ENCODE measurements at regions not wholly inside any gene's neighbourhood (a gene's known extent, or its start where the extent isn't known, plus 50 kb on each side); places are given as distances from the start of the nearest gene placed in this dataset.

- no peak overlapping the region for H3K9ac ChIP-seq (ENCODE audit: insufficient read depth, low read length, poor library complexity, severe bottlenecking)
- no peaks in the 10 kb centered on the region for H3K79me2 ChIP-seq (ENCODE audit: insufficient read depth, low read length)
- H3K27ac Mint-ChIP-seq, result no peak overlapping the region
- H3K4me1 ChIP-seq (ENCODE audit: control insufficient read depth in 1 of 2, insufficient read depth in 2 of 2, low read length in 2 of 2), result no peaks in the 10 kb centered on the region
- WGBS (ENCODE audit: insufficient coverage), result no CpG with 5 or more reads among the region's 2 CpGs
- no peak overlapping the region for H3K4me3 ChIP-seq (replicated peaks in 1 of 3; ENCODE audit: low read depth in 2 of 3, low read length in 3 of 3)
- no peak overlapping the region for H2AFZ ChIP-seq (ENCODE audit: insufficient read depth, low read depth, low read length, poor library complexity, severe bottlenecking)
- H3K36me3 ChIP-seq (replicated peaks in 1 of 2; ENCODE audit: control insufficient read depth in 1 of 2, insufficient read depth in 2 of 2, low read length in 2 of 2), result no peaks in the 10 kb centered on the region
- peaks cover 0 to 2% (median 0%) of the 10 kb centered on the region in 7 donors for H3K9me3 Mint-ChIP-seq
- DNase-seq, result no peak
- no peak overlapping the region for H3K4me3 Mint-ChIP-seq
- TF ChIP-seq CTCF (IDR thresholded peaks at IDR 0.05), result no peak
- H3K4me1 Mint-ChIP-seq, result no peaks in the 10 kb centered on the region
- no peak overlapping the region for H3K27ac ChIP-seq (ENCODE audit: low read depth in 1 of 2, low read length in 2 of 2)
- H3K27me3 ChIP-seq (ENCODE audit: control insufficient read depth in 2 of 2, insufficient read depth in 2 of 2, low read length in 2 of 2), result no peaks in the 10 kb centered on the region
- H3K9me3 ChIP-seq (replicated peaks in 1 of 2; ENCODE audit: control insufficient read depth in 1 of 2, insufficient read depth in 1 of 2, low read length in 2 of 2), result peaks cover 0 to 2% of the 10 kb centered on the region in 2 donors
- H3K27me3 Mint-ChIP-seq (ENCODE audit: low read depth in 3 of 3), result peaks cover 0 to 5% (median 0%) of the 10 kb centered on the region in 3 donors
- H3K36me3 Mint-ChIP-seq, result no peaks in the 10 kb centered on the region
- intact Hi-C loops (cut with micrococcal nuclease), result no loop called here
- H4K20me1 ChIP-seq (ENCODE audit: insufficient read depth, low read length), result no peaks in the 10 kb centered on the region
- H3K4me2 ChIP-seq (replicated peaks; ENCODE audit: extremely low read depth, low read length, poor library complexity, severe bottlenecking), result no peak overlapping the region
These were observed 116.3 kb upstream of the PNPLA4 start for GRCh38 chrX:8043546-8043945.

- TF ChIP-seq CTCF (IDR thresholded peaks at IDR 0.05), result no peak
- WGBS (ENCODE audit: insufficient coverage), result no CpG with 5 or more reads among the region's 3 CpGs
- no peaks in the 10 kb centered on the region for H3K36me3 ChIP-seq (replicated peaks in 1 of 2; ENCODE audit: control insufficient read depth in 1 of 2, insufficient read depth in 2 of 2, low read length in 2 of 2)
- DNase-seq, result no peak
- no peaks in the 10 kb centered on the region for H4K20me1 ChIP-seq (ENCODE audit: insufficient read depth, low read length)
- no peak overlapping the region for H2AFZ ChIP-seq (ENCODE audit: insufficient read depth, low read depth, low read length, poor library complexity, severe bottlenecking)
- no peak overlapping the region for H3K4me3 Mint-ChIP-seq
- intact Hi-C loops (cut with micrococcal nuclease), result no loop called here
- H3K9me3 ChIP-seq (replicated peaks in 1 of 2; ENCODE audit: control insufficient read depth in 1 of 2, insufficient read depth in 1 of 2, low read length in 2 of 2), result peaks cover 0 to 2% of the 10 kb centered on the region in 2 donors
- peaks cover 1% of the 10 kb centered on the region for H3K4me1 Mint-ChIP-seq
- no peak overlapping the region for H3K9ac ChIP-seq (ENCODE audit: insufficient read depth, low read length, poor library complexity, severe bottlenecking)
- H3K9me3 Mint-ChIP-seq, result peaks cover 0 to 2% (median 0%) of the 10 kb centered on the region in 7 donors
- H3K79me2 ChIP-seq (ENCODE audit: insufficient read depth, low read length), result no peaks in the 10 kb centered on the region
- no peaks in the 10 kb centered on the region for H3K4me1 ChIP-seq (ENCODE audit: control insufficient read depth in 1 of 2, insufficient read depth in 2 of 2, low read length in 2 of 2)
- no peak overlapping the region for H3K27ac Mint-ChIP-seq
- H3K27me3 ChIP-seq (ENCODE audit: control insufficient read depth in 2 of 2, insufficient read depth in 2 of 2, low read length in 2 of 2), result no peaks in the 10 kb centered on the region
- H3K4me2 ChIP-seq (replicated peaks; ENCODE audit: extremely low read depth, low read length, poor library complexity, severe bottlenecking), result no peak overlapping the region
- no peak overlapping the region for H3K27ac ChIP-seq (ENCODE audit: low read depth in 1 of 2, low read length in 2 of 2)
- no peak overlapping the region for H3K4me3 ChIP-seq (replicated peaks in 1 of 3; ENCODE audit: low read depth in 2 of 3, low read length in 3 of 3)
- H3K27me3 Mint-ChIP-seq (ENCODE audit: low read depth in 3 of 3), result peaks cover 0 to 5% (median 0%) of the 10 kb centered on the region in 3 donors
- no peaks in the 10 kb centered on the region for H3K36me3 Mint-ChIP-seq
These were observed 115.9 kb upstream of the PNPLA4 start for GRCh38 chrX:8043121-8043520.
